ENCODE measurements at regions not wholly inside any gene's neighbourhood (a gene's known extent, or its start where the extent isn't known, plus 50 kb on each side); places are given as distances from the start of the nearest gene placed in this dataset.

DNA sequence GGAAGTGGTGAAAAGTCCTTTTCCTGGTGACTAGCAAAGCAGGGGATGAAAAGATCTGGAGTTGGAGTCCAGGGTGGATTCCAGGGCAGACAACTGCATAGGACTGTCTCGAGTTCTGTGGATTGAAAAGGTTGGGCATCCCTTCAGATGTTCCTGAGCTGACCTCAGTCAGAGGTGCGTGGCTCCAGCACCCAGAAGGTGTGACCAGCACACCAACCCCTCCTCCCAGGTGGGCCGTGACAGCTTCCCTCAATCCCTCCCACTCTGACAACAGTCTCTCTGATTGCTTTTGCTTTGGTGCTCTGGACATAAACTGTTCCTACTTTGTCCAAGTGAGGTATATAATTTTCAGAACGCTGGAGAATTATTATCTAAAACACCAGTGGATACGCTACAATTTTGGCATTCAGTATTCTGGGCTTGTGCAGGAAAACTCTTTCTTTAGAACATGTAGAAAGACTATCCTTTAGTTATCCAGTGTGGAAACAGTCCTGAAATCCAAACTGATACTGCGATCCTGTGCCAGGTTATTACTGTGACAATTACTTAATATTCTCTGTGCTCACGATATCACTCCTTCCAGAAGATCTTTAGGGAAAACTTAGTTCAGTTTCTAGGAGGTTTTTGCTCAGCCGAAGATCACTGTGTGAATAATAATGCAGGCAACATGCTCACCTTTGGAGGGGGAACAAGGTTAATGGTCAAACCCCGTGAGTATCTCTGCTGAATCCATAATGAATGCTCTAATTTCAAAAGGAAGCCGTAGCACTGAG, 87.9 kb downstream of the DAD1 start:
- DNase-seq, result no peak
- H3F3A ChIP-seq (ENCODE audit: low read length, unreplicated experiment), result no peaks in the 10 kb centered on the region
- no peak overlapping the region for H2AFZ ChIP-seq (ENCODE audit: low read length)
- H3K27me3 ChIP-seq (ENCODE audit: low read length), result no peaks in the 10 kb centered on the region
- H3K9me3 ChIP-seq (ENCODE audit: low read length), result no peaks in the 10 kb centered on the region
- TF ChIP-seq EZH2phosphoT487 (IDR thresholded peaks at IDR 0.05; ENCODE audit: borderline replicate concordance, low read length), result no peak
- no peak for TF ChIP-seq EZH2 (IDR thresholded peaks at IDR 0.05; ENCODE audit: low read length, unreplicated experiment)
- TF ChIP-seq, protein P1, sequence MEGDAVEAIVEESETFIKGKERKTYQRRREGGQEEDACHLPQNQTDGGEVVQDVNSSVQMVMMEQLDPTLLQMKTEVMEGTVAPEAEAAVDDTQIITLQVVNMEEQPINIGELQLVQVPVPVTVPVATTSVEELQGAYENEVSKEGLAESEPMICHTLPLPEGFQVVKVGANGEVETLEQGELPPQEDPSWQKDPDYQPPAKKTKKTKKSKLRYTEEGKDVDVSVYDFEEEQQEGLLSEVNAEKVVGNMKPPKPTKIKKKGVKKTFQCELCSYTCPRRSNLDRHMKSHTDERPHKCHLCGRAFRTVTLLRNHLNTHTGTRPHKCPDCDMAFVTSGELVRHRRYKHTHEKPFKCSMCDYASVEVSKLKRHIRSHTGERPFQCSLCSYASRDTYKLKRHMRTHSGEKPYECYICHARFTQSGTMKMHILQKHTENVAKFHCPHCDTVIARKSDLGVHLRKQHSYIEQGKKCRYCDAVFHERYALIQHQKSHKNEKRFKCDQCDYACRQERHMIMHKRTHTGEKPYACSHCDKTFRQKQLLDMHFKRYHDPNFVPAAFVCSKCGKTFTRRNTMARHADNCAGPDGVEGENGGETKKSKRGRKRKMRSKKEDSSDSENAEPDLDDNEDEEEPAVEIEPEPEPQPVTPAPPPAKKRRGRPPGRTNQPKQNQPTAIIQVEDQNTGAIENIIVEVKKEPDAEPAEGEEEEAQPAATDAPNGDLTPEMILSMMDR (conservative IDR thresholded peaks at IDR 0.05; ENCODE audit: low read depth, low read length), result no peak
- H4K20me1 ChIP-seq (ENCODE audit: low read length), result no peaks in the 10 kb centered on the region
- intact Hi-C loops (cut with micrococcal nuclease), result no loop called here
- no peaks in the 10 kb centered on the region for H3K9me2 ChIP-seq (replicated peaks; ENCODE audit: low read length)
- H3K36me3 ChIP-seq (ENCODE audit: low read depth, low read length), result no peaks in the 10 kb centered on the region
- H3K79me2 ChIP-seq (ENCODE audit: low read length), result no peaks in the 10 kb centered on the region
- ChIA-PET CTCF (no interaction called here), POLR2A (ENCODE audit: unreplicated experiment) (no interaction called here)
- no peak for ATAC-seq
- no TSS peak for BruUV-seq (replicated peaks)
- no peaks in the 10 kb centered on the region for H3K4me1 ChIP-seq (ENCODE audit: insufficient read depth, low read length)
- no peak overlapping the region for H3K4me3 ChIP-seq (ENCODE audit: low read length)
- no peak overlapping the region for H3K9ac ChIP-seq (ENCODE audit: low read length)
- H3K4me2 ChIP-seq (ENCODE audit: low read length), result no peak overlapping the region
- H3K27ac ChIP-seq (ENCODE audit: low read length), result no peak overlapping the region

DNA sequence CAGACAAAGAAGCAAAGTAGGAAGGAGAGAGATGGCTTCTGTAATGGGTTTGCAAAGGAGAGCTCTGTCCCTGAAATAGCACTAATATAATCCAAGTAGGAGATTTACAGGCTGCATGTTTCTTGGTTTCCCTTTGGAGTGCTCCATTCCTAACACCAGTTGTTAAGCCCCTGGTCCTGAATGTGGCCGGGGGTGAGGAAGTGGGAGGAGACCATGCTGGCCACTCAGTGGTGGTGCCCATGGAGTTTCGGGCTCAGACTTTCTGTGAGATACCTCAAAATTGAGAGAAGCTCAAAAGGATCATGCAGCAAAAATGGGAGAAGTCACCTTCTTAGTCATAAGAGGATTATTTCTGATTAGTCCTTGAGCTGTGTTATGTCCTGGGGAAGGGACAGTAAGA, 88.5 kb downstream of the DAD1 start:
- H3K4me1 ChIP-seq (ENCODE audit: insufficient read depth, low read length), result no peaks in the 10 kb centered on the region
- H3K9me3 ChIP-seq (ENCODE audit: low read length), result no peaks in the 10 kb centered on the region
- ATAC-seq (no peak), DNase-seq (no peak)
- H3K9me2 ChIP-seq (replicated peaks; ENCODE audit: low read length), result no peaks in the 10 kb centered on the region
- no peak overlapping the region for H3K27ac ChIP-seq (ENCODE audit: low read length)
- H3K4me3 ChIP-seq (ENCODE audit: low read length), result no peak overlapping the region
- no peaks in the 10 kb centered on the region for H3F3A ChIP-seq (ENCODE audit: low read length, unreplicated experiment)
- no peaks in the 10 kb centered on the region for H3K27me3 ChIP-seq (ENCODE audit: low read length)
- H3K36me3 ChIP-seq (ENCODE audit: low read depth, low read length), result no peaks in the 10 kb centered on the region
- no peaks in the 10 kb centered on the region for H3K79me2 ChIP-seq (ENCODE audit: low read length)
- TF ChIP-seq, protein P1 (conservative IDR thresholded peaks at IDR 0.05; ENCODE audit: low read depth, low read length), result no peak
- H3K9ac ChIP-seq (ENCODE audit: low read length), result no peak overlapping the region
- ChIA-PET CTCF (no interaction called here), POLR2A (ENCODE audit: unreplicated experiment) (no interaction called here)
- H3K4me2 ChIP-seq (ENCODE audit: low read length), result no peak overlapping the region
- intact Hi-C loops (cut with micrococcal nuclease), result no loop called here
- no peaks in the 10 kb centered on the region for H4K20me1 ChIP-seq (ENCODE audit: low read length)
- H2AFZ ChIP-seq (ENCODE audit: low read length), result no peak overlapping the region
- no TSS peak for BruUV-seq (replicated peaks)

DNA sequence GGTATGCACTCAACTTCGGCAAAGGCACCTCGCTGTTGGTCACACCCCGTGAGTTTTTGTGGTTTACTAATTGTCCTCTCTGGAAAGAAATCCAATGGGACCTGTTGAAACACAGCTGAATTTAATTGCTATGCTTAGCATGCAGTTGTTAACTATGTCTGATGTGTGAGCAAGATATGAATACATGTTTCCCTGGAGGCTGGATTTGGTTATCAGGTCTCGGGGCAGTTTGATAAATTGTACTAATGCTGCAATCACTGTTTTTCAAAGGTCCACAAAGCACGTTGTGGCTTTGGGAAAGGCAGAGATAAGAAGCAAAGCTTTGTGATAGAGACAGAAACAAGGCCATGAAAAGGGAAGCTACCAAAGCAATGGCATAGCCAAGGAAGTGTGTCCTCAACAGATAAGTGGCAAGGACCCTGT, 91.3 kb downstream of the DAD1 start:
- H3K4me2 ChIP-seq (ENCODE audit: low read length), result no peak overlapping the region
- no peaks in the 10 kb centered on the region for H3K79me2 ChIP-seq (ENCODE audit: low read length)
- no peaks in the 10 kb centered on the region for H3F3A ChIP-seq (ENCODE audit: low read length, unreplicated experiment)
- no peaks in the 10 kb centered on the region for H3K9me3 ChIP-seq (ENCODE audit: low read length)
- H4K20me1 ChIP-seq (ENCODE audit: low read length), result no peaks in the 10 kb centered on the region
- CTCF ChIA-PET, result no interaction called here
- no peak overlapping the region for H3K27ac ChIP-seq (ENCODE audit: low read length)
- no peaks in the 10 kb centered on the region for H3K4me1 ChIP-seq (ENCODE audit: insufficient read depth, low read length)
- no peak for DNase-seq
- H3K9ac ChIP-seq (ENCODE audit: low read length), result no peak overlapping the region
- POLR2A ChIA-PET (ENCODE audit: unreplicated experiment), result no interaction called here
- no peak overlapping the region for H2AFZ ChIP-seq (ENCODE audit: low read length)
- BruUV-seq (replicated peaks), result no TSS peak
- no peak overlapping the region for H3K4me3 ChIP-seq (ENCODE audit: low read length)
- no peak for TF ChIP-seq EZH2 (IDR thresholded peaks at IDR 0.05; ENCODE audit: low read length, unreplicated experiment)
- TF ChIP-seq EZH2phosphoT487 (IDR thresholded peaks at IDR 0.05; ENCODE audit: borderline replicate concordance, low read length), result no peak
- TF ChIP-seq, protein P1 (conservative IDR thresholded peaks at IDR 0.05; ENCODE audit: low read depth, low read length), result no peak
- no peaks in the 10 kb centered on the region for H3K36me3 ChIP-seq (ENCODE audit: low read depth, low read length)
- H3K27me3 ChIP-seq (ENCODE audit: low read length), result no peaks in the 10 kb centered on the region
- no peak for ATAC-seq
- intact Hi-C loops (cut with micrococcal nuclease), result no loop called here
- no peaks in the 10 kb centered on the region for H3K9me2 ChIP-seq (replicated peaks; ENCODE audit: low read length)
